GM12872 (cell line): ENCODE measurements at regions not wholly inside any gene's neighbourhood (a gene's known extent, or its start where the extent isn't known, plus 50 kb on each side); places are given as distances from the start of the nearest gene placed in this dataset.

Source experiments
- CTCF ChIP-seq: IDR thresholded peaks from 3 replicates; pipeline ENCODE4 v1.5.1; 2011; ENCODE audit warnings: low read depth, mild to moderate bottlenecking, low read length, moderate library complexity; ENCODE audit not compliant: insufficient read depth

DNA sequence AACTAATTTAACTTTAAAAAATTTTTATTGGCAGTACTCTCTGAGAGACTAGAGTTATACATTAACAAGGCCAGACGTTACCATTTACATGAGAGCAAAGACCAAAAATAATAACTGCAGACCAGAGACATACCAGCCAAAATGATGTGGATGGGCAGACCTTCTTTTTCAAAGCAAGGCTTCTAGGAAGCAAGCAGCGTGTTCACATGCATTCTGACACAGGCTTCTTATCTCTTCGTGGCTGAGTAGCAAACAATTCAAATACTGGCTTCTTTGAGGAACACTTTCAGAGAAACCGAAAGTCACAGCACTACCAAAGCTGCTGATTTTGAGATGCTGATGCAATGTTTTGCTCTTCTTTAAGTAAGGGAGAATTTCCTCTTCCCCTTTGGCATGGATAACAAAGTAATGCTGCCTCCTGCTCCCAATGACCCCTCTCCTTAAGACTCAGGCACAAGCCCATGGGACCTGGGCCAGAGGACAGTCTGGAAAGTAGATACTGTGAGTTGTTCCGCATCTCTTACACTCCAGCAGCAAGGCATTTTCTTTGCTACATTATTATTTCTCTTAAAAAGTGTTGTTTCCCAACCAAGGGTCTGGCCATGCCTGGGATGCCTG is 181.9 kb downstream of the MREG start:
- TF ChIP-seq CTCF = no peak

DNA sequence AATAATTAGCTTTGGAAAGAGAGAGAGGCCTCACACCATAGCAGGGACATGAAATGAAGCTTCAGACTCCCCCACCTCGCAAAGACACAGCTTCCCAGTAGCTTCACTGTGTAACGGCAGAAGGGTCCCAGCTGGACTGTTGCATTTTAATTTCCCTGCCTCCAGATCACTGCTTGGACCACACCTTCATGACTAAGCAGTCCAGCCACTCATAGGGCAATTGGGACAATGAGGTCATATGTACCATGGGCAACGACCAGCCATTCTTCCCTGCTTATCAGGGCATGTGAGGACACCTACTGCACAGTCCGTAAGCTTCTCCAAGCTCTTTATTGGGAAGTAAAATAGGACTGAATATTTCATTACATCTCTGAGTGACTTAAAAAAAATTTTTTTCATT is 183.0 kb downstream of the MREG start:
- TF ChIP-seq CTCF = no peak

DNA sequence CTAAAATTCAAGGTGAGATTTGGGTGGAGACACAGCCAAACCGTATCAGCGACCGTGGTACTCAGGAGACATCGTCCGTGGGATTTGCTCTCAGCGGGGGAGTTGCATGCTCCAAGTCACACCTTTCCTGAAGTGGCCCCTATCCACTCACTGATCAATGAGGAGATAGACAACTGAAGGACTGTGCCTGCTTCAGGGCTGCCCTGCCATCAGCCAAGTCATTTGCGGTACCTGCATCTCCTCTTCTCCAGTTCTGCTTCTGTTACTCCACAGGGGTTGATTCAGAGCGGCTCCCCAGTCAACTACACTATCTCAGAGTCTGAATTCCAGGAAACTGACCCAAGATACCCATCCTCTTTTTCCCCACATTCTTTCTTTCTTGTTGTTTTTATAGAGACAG is 184.1 kb downstream of the MREG start:
- TF ChIP-seq CTCF = no peak

GRCh38 chr2:215828528-215829184 is 184.7 kb downstream of the MREG start:
- TF ChIP-seq CTCF = peak; percentile 78

- TF ChIP-seq CTCF = no peak
Observed at GRCh38 chr2:215826838-215827441, 186.4 kb downstream of the MREG start.

GRCh38 chr2:215826376-215826775 is 187.0 kb downstream of the MREG start:
- no peak for TF ChIP-seq CTCF

GRCh38 chr2:215825707-215826106 is 187.6 kb downstream of the MREG start:
- no peak for TF ChIP-seq CTCF
